Fibroblast of upper back skin (primary cell): ENCODE measurements at regions not wholly inside any gene's neighbourhood (a gene's known extent, or its start where the extent isn't known, plus 50 kb on each side); places are given as distances from the start of the nearest gene placed in this dataset.
A peak's percentile ranks its signal among the peaks of the same experiment; 100 is the strongest.

Source experiments
- DNase-seq: peaks from one replicate; pipeline ENCODE4 v3.0.0-alpha.2; 2013

- DNase-seq: no peak
Observed at GRCh38 chr14:94682061-94682516, 69.9 kb downstream of the SERPINA3 start.

GRCh38 chr14:94681300-94682060 is 69.3 kb downstream of the SERPINA3 start:
- peak; percentile 28 for DNase-seq

DNA sequence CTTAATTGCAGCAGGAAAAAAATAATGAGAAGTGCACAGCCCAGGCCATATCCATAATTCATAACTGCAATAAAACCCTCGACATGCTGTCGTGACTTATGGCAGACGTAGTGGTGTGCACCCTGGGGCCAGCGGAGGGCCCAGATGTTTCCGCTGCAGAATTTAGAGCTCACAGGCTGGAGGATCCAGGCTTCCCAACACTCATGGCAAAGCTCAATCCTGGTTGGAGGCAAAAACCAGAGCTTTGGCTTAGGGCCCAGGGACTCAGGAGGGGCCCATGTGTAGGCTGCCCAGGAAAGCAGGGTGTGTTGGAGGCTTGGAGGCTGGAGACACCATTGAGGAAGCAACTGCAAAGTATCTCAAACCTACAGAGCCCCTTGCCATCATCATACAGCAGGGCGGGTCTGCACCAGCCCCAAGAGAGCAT is 68.7 kb downstream of the SERPINA3 start:
- DNase-seq: no peak

DNA sequence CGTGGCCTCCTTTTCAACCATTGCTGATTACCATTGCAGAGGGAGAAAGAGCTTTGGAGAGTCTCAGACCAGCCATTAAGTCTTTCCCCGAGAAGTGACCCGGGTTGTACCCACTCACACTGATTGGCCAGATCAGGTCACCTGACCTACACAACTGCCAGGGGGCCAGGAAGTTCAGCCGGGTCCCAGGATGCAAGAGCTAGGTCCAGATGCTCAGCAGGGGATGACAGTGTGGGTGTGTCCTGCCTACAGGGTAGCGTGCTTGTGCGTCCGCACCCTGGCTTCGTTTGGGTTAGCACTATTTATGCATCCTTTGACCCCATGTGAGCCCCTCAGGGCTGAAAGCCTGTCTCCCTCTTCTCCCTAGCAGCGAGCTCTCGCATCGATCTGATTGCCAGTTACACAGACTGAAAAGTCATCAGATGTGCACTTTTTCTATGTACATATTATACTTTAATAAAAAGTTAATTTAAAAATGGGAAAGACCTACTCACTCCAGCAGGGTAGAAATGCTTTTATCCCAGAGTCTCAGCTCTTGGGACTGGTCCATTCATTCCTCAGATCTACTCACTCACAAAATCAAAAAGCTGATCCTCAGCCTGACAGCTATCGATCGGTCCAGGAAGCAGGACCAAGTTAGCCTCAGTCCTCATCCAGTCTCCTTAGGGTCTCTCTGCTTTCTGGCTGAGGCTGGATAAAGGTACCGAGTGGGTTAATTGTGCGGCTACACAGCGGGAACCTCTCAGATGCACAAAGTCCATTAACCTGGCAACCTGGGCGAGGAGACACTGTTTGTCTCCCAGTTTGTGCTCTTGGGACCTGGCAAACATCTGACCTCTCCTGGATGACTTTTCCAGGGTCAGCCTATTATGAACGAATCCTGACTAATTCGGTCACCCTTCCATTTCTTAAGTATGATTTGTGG is 68.0 kb downstream of the SERPINA3 start:
- no peak for DNase-seq

DNA sequence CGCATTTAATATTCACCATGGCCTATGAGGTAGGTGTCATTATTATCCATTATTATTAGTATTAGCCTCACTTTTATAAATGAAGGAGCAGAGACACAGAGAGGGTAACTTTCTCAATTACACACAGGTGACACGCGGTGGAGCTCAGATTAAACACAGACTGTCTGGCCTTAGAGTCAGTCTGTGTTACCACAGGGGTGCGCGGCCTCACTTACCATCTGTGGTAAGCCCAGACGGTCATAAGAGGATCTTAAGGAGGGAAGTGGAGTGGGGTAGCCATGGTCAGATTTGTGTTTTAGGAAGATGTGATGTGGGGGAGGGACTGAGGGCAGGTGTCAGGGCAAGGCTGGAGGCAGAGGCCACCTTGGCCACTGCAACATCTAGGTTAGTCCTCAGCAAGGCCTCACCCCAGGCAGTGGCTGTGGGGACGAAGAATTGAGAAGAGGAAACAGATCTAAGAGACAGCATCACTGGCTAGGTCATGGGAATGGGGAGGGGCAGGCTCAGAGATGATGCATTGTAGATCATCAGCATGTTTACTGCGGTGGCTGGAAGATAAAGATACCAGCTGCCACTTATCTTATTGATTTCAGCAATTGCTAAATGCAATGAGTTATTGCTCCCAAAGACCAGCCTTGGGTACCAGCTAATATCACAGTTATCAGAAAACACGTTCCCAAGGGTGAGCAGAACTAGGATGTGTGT is 67.1 kb downstream of the SERPINA3 start:
- DNase-seq: no peak

DNA sequence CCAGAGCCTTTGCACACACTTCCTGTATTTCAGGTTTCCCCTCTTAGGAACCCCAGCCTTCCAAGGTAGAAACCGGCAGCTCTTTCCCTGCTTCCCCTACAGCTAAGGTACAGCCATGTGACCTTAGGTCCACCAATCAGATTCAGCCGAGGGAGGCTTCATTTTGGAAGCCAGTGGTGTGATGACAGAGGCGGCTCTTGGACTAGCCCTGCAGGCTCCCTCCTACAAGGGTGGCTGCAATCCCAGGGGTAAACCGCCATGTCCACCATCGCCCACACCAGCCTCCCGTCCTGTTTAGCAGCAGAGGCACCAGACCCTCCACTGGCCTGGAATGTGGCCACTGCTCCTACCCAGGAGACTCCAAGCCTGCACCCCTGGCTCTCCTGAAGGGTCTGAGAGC is 65.6 kb downstream of the SERPINA3 start:
- no peak for DNase-seq

DNA sequence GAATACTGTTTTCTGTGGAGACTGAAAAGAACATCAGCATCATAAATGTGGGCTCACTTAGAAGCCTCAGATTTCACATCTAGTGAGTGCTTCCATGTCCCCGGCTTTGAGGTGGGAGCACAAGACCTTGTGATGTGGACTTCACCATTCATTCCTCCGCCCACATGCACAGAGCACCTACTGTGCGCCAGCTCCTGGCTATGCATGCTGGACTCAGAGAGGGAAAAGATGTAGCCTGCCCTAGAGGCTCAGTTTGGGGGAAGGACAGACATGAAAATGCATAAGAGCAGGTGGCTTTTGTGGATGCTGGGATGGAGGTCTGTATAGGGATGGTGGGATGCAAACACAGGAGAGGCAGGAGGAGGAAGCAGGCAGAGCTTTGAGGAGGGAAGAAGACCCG is 65.0 kb downstream of the SERPINA3 start:
- DNase-seq: no peak

- no peak for DNase-seq
Observed at GRCh38 chr14:94676495-94677185, 64.4 kb downstream of the SERPINA3 start.

- no peak for DNase-seq
Observed at GRCh38 chr14:94675036-94675435, 62.8 kb downstream of the SERPINA3 start.

DNA sequence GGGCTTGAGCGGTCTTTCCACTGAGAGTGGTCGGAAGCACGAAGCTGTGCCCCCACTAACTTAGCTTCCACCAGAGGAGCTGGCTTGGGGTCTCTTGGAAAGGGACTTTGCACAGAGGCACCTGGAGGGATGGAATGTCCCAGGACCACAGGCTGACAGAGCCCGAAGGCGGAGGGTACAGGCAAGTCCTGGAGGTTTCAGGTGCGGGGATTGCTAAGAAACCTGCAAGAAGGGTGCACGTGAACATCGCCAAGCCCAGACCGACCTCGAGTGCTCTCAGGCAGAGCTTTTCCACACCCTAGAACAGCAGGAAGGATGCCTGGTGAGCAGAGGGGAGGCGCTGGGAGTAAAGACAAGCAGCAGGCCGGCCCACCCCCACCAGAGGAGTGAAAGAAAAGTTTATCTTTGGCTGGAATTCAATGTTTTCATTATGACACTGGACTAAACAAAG is 61.6 kb downstream of the SERPINA3 start:
- peak; percentile 7 for DNase-seq
